Calu3 (cell line): ENCODE measurements at regions not wholly inside any gene's neighbourhood (a gene's known extent, or its start where the extent isn't known, plus 50 kb on each side); places are given as distances from the start of the nearest gene placed in this dataset.

Source experiments
- BruUV-seq: library from RNA; stranded (reverse); fragments of 400-500 nt; replicated peaks from 2 replicates; lab custom pipeline; 2021; lab: Mats Ljungman, UMichigan
- CTCF ChIA-PET: fragments of 300-600 bp; sonication (Branson Sonifier 250); formaldehyde crosslinking; loops from one replicate; lab custom pipeline; 2022; ENCODE audit warnings: antibody characterized with exemption; lab: Charles Lee
- DNase-seq: peaks from one replicate; pipeline ENCODE4 v3.0.0; 2022
- H3K27ac Mint-ChIP-seq: one replicate; pipeline ENCODE4 v1.8.0; 2022; ENCODE audit warnings: mixed read lengths; ENCODE audit not compliant: unreplicated experiment
- H3K27me3 Mint-ChIP-seq: one replicate; pipeline ENCODE4 v1.8.0; 2022; ENCODE audit warnings: mixed read lengths; ENCODE audit not compliant: unreplicated experiment
- H3K36me3 Mint-ChIP-seq: one replicate; pipeline ENCODE4 v1.8.0; 2022; ENCODE audit warnings: mild to moderate bottlenecking, moderate library complexity, mixed read lengths; ENCODE audit not compliant: insufficient read depth, unreplicated experiment
- H3K4me1 Mint-ChIP-seq: one replicate; pipeline ENCODE4 v1.8.0; 2022; ENCODE audit warnings: mild to moderate bottlenecking, low read depth, mixed read lengths; ENCODE audit not compliant: unreplicated experiment
- H3K4me3 Mint-ChIP-seq: one replicate; pipeline ENCODE4 v1.8.0; 2022; ENCODE audit warnings: mild to moderate bottlenecking, low read depth, moderate library complexity, mixed read lengths; ENCODE audit not compliant: unreplicated experiment
- H3K9me3 Mint-ChIP-seq: one replicate; pipeline ENCODE4 v1.8.0; 2022; ENCODE audit warnings: low read depth, mixed read lengths; ENCODE audit not compliant: unreplicated experiment
- CTCF ChIP-seq: fragments of 200-600 bp; IDR thresholded peaks from one replicate; pipeline ENCODE4 v1.8.0; 2022; ENCODE audit warnings: antibody characterized with exemption; ENCODE audit not compliant: unreplicated experiment
- intact Hi-C: fragments of 100-400 bp; cut with micrococcal nuclease; formaldehyde crosslinking; loops from one replicate; pipeline ENCODE4 v1.10.0; 2022; ENCODE audit not compliant: unreplicated experiment

GRCh38 chr1:238998577-238998976 is 387.8 kb upstream of the CHRM3 start:
- H3K27ac Mint-ChIP-seq: no peak overlapping the region
- H3K9me3 Mint-ChIP-seq: peaks cover 4% of the 10 kb centered on the region
- H3K27me3 Mint-ChIP-seq: no peaks in the 10 kb centered on the region
- no peak for DNase-seq
- no peaks in the 10 kb centered on the region for H3K36me3 Mint-ChIP-seq
- CTCF ChIA-PET: interaction anchor here (0.6 kb wide), 1 partner anchor 602 kb away, joined by 3 read pairs; no protein-coding TSS in a partner anchor
- no peak for TF ChIP-seq CTCF
- H3K4me3 Mint-ChIP-seq: no peak overlapping the region
- no TSS peak for BruUV-seq
- no peaks in the 10 kb centered on the region for H3K4me1 Mint-ChIP-seq
- intact Hi-C loops: no loop called here

GRCh38 chr1:238991765-238992495 is 394.4 kb upstream of the CHRM3 start:
- Mint-ChIP-seq H3K27ac (no peak overlapping the region), H3K9me3 (no peaks in the 10 kb centered on the region), H3K27me3 (no peaks in the 10 kb centered on the region), H3K4me1 (no peaks in the 10 kb centered on the region), H3K4me3 (no peak overlapping the region), H3K36me3 (no peaks in the 10 kb centered on the region)
- intact Hi-C loops: no loop called here
- no TSS peak for BruUV-seq
- no peak for TF ChIP-seq CTCF
- CTCF ChIA-PET: interaction anchor here (0.6 kb wide), 1 partner anchor 14 kb away, joined by 3 read pairs; no protein-coding TSS in a partner anchor
- no peak for DNase-seq

- BruUV-seq: no TSS peak
- Mint-ChIP-seq H3K4me1 (peaks cover 8% of the 10 kb centered on the region), H3K36me3 (no peaks in the 10 kb centered on the region), H3K27ac (peak overlapping the region; percentile 36), H3K27me3 (no peaks in the 10 kb centered on the region), H3K4me3 (no peak overlapping the region), H3K9me3 (no peaks in the 10 kb centered on the region)
- intact Hi-C loops: no loop called here
- CTCF ChIA-PET: no interaction called here
- no peak for DNase-seq
- no peak for TF ChIP-seq CTCF
Measured at GRCh38 chr1:238985312-238985711, 401.1 kb upstream of the CHRM3 start.

GRCh38 chr1:238982736-238983135 is 403.6 kb upstream of the CHRM3 start:
- Mint-ChIP-seq H3K36me3 (no peaks in the 10 kb centered on the region), H3K4me3 (no peak overlapping the region), H3K9me3 (no peaks in the 10 kb centered on the region), H3K4me1 (peaks cover 8% of the 10 kb centered on the region), H3K27ac (no peak overlapping the region), H3K27me3 (no peaks in the 10 kb centered on the region)
- intact Hi-C loops: no loop called here
- CTCF ChIA-PET: no interaction called here
- TF ChIP-seq CTCF: no peak
- no peak for DNase-seq
- no TSS peak for BruUV-seq
